Breast epithelium (tissue), 3 donors: ENCODE measurements at regions not wholly inside any gene's neighbourhood (a gene's known extent, or its start where the extent isn't known, plus 50 kb on each side); places are given as distances from the start of the nearest gene placed in this dataset.

Experiments
- POLR2A ChIP-seq: fragments of 450-650 bp; IDR thresholded peaks from one replicate; pipeline ENCODE4 v1.6.1; 2016; ENCODE audit warnings: antibody characterized with exemption, mild to moderate bottlenecking, moderate library complexity
- POLR2AphosphoS5 ChIP-seq, 3 donors: sonication (generic); formaldehyde crosslinking; IDR thresholded peaks; one replicate each; pipeline ENCODE4 v1.6.1; 2017; ENCODE audit warnings: antibody characterized with exemption in 3 of 3
- TF ChIP-seq, protein P1 (sequence below), 3 donors: fragments of 450-650 bp; IDR thresholded peaks; one replicate each; pipeline ENCODE4 v1.5.1; 2016 to 2017; ENCODE audit warnings: antibody characterized with exemption in 3 of 3, mild to moderate bottlenecking in 3 of 3, moderate library complexity in 3 of 3

DNA sequence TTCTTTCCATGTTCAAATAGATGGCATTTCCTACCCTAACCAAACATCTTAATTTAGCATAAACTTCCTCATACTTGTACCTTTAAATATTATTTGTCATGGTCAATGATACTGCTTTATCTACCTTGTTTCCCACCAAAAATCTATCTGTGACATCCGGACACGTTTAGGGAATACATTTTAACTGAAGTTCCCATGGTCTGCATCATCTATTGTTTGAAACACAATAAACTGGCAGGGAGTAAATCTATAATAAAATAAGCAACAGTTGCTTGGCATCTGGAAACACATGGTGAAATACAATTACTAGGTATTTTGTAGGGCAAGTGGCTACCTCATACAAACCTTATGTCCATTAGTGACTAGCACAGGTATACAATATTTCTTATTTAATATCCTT, 289.1 kb downstream of the GJA1 start:
- TF ChIP-seq POLR2A (no peak), POLR2AphosphoS5 (IDR thresholded peaks at IDR 0.05) (no peak)
- TF ChIP-seq, protein P1, sequence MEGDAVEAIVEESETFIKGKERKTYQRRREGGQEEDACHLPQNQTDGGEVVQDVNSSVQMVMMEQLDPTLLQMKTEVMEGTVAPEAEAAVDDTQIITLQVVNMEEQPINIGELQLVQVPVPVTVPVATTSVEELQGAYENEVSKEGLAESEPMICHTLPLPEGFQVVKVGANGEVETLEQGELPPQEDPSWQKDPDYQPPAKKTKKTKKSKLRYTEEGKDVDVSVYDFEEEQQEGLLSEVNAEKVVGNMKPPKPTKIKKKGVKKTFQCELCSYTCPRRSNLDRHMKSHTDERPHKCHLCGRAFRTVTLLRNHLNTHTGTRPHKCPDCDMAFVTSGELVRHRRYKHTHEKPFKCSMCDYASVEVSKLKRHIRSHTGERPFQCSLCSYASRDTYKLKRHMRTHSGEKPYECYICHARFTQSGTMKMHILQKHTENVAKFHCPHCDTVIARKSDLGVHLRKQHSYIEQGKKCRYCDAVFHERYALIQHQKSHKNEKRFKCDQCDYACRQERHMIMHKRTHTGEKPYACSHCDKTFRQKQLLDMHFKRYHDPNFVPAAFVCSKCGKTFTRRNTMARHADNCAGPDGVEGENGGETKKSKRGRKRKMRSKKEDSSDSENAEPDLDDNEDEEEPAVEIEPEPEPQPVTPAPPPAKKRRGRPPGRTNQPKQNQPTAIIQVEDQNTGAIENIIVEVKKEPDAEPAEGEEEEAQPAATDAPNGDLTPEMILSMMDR (IDR thresholded peaks at IDR 0.05) = no peak
